ENCODE measurements at regions not wholly inside any gene's neighbourhood (a gene's known extent, or its start where the extent isn't known, plus 50 kb on each side); places are given as distances from the start of the nearest gene placed in this dataset.

- TF ChIP-seq ZNF274 (IDR thresholded peaks at IDR 0.05; ENCODE audit: low read depth, low read length) (no peak), YY1 (IDR thresholded peaks at IDR 0.05; ENCODE audit: insufficient read depth, insufficient read length) (no peak), SUZ12 (IDR thresholded peaks at IDR 0.05; ENCODE audit: extremely low read depth, insufficient read depth, insufficient read length) (no peak)
These were observed 285.2 kb downstream of the SMARCA2 start for GRCh38 chr9:2300325-2300724.

Measured in NT2/D1 (cell line).